Right lobe of liver (tissue), 6 donors: ENCODE measurements at regions not wholly inside any gene's neighbourhood (a gene's known extent, or its start where the extent isn't known, plus 50 kb on each side); places are given as distances from the start of the nearest gene placed in this dataset.
"Not testable (repeated sequence)": the region's sequence is repeated elsewhere in the genome, so short reads cannot be mapped to it uniquely, and the experiment has no call there.

Source experiments
- ATAC-seq, 4 donors: fragments of 200-7000 bp; cut with Tn5 transposase; one replicate each; pipeline ENCODE4 v1.9.1; 2020; ENCODE audit warnings: mild to moderate bottlenecking in 4 of 4, moderate library complexity in 4 of 4
- DNase-seq, 3 donors: peaks; one replicate each; pipeline ENCODE4 v3.0.0-alpha.2; 2020
- H3K27ac ChIP-seq, 3 donors: fragments of 200-600 bp; one replicate each; pipeline ENCODE4 v1.8.0; 2022
- H3K27me3 ChIP-seq, 2 donors: fragments of 200-600 bp; one replicate each; pipeline ENCODE4 v1.8.0; 2022
- H3K36me3 ChIP-seq, 4 donors: fragments of 200-600 bp; sonication (generic) in 1 of 4; one replicate each; pipeline versions ENCODE4 v1.5.1 to v1.8.0; 2017 to 2022; ENCODE audit warnings: control low read depth in 1 of 4
- H3K4me1 ChIP-seq, 4 donors: fragments of 200-600 bp; sonication (generic) in 1 of 4; one replicate each; pipeline versions ENCODE4 v1.5.1 to v1.8.0; 2017 to 2022; ENCODE audit warnings: control low read depth in 1 of 4
- H3K4me3 ChIP-seq, 3 donors: fragments of 200-600 bp; one replicate each; pipeline ENCODE4 v1.8.0; 2022
- H3K9me3 ChIP-seq, 4 donors: fragments of 200-600 bp; sonication (generic) in 1 of 4; one replicate each; pipeline versions ENCODE4 v1.5.1 to v1.8.0; 2017 to 2022; ENCODE audit warnings: control low read depth in 1 of 4
- POLR2A ChIP-seq: fragments of 450-650 bp; IDR thresholded peaks from one replicate; pipeline ENCODE4 v1.6.1; 2017; ENCODE audit warnings: antibody characterized with exemption, mild to moderate bottlenecking
- WGBS: methylation state at CpG from one replicate; pipeline ENCODE4 v1.1.6; 2018; ENCODE audit warnings: low coverage, low lambda C conversion rate; ENCODE audit not compliant: insufficient coverage; ENCODE audit errors: missing lambda C conversion rate; 5-methylcytosine and 5-hydroxymethylcytosine counted together
- intact Hi-C, 2 donors: fragments of 100-400 bp; cut with DNase I; formaldehyde crosslinking; loops; one replicate each; pipeline versions ENCODE4 v1.11.2 to v1.14.1; 2022
- TF ChIP-seq, protein P1 (sequence below), 4 donors: fragments of 200-600 bp in 3 of 4; fragments of 450-650 bp in 1 of 4; IDR thresholded peaks; one replicate each; pipeline versions ENCODE4 v1.5.1 to v1.8.0; 2016 to 2022; ENCODE audit warnings: antibody characterized with exemption in 4 of 4, mild to moderate bottlenecking in 2 of 4
- donor health status: DM: no; HTN: yes; CAD: no.
- donor health status: DM: no; HTN: no; CAD: no.
- donor health status: DM: no; HTN: no; CAD: no.
- donor health status: DM: no; HTN: yes; CAD: no.
- donor health status: DM: no; HTN: yes; CAD: no.

- TF ChIP-seq, protein P1, sequence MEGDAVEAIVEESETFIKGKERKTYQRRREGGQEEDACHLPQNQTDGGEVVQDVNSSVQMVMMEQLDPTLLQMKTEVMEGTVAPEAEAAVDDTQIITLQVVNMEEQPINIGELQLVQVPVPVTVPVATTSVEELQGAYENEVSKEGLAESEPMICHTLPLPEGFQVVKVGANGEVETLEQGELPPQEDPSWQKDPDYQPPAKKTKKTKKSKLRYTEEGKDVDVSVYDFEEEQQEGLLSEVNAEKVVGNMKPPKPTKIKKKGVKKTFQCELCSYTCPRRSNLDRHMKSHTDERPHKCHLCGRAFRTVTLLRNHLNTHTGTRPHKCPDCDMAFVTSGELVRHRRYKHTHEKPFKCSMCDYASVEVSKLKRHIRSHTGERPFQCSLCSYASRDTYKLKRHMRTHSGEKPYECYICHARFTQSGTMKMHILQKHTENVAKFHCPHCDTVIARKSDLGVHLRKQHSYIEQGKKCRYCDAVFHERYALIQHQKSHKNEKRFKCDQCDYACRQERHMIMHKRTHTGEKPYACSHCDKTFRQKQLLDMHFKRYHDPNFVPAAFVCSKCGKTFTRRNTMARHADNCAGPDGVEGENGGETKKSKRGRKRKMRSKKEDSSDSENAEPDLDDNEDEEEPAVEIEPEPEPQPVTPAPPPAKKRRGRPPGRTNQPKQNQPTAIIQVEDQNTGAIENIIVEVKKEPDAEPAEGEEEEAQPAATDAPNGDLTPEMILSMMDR (IDR thresholded peaks at IDR 0.05), result no peak
- no peak for TF ChIP-seq POLR2A
- H3K27ac ChIP-seq, result no peak overlapping the region
- DNase-seq, result no peak
- ATAC-seq, result peak in 1 of 4 donors; percentile 53
- no peaks in the 10 kb centered on the region for H3K36me3 ChIP-seq
- intact Hi-C loops, result no loop called here
- H3K27me3 ChIP-seq, result no peaks in the 10 kb centered on the region
- H3K4me1 ChIP-seq, result no peaks in the 10 kb centered on the region
- no peak overlapping the region for H3K4me3 ChIP-seq
- no peaks in the 10 kb centered on the region for H3K9me3 ChIP-seq
Measured at GRCh38 chr4:62622089-62622488, 1422.0 kb downstream of the ADGRL3 start.

DNA sequence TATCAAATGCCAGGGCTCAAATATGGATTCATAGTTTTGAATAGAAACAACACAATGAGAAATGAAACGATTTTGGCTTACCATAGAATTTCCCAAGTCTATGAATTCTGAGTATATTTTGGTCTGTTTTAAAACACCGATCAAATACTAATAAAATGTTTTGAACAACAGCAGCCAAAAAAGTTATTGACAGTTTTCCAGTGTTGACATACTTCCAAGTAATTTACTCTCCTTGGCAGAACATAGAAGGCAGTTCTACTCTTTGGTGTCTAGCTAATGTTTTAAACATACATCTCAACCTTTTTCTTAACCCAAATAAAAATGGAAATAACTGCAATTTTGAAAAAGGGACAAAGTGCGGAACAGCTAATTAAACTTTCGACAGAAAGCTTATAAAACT lies 1419.8 kb downstream of the ADGRL3 start:
- Histone ChIP-seq H3K4me3 (no peak overlapping the region), H3K36me3 (no peaks in the 10 kb centered on the region), H3K27ac (no peak overlapping the region), H3K27me3 (no peaks in the 10 kb centered on the region), H3K9me3 (no peaks in the 10 kb centered on the region), H3K4me1 (no peaks in the 10 kb centered on the region)
- DNase-seq (no peak), ATAC-seq (no peak)
- 51% methylated on average over 4 of the region's 4 CpGs for WGBS
- TF ChIP-seq, protein P1 (IDR thresholded peaks at IDR 0.05), result no peak
- TF ChIP-seq POLR2A, result no peak
- intact Hi-C loops, result no loop called here

DNA sequence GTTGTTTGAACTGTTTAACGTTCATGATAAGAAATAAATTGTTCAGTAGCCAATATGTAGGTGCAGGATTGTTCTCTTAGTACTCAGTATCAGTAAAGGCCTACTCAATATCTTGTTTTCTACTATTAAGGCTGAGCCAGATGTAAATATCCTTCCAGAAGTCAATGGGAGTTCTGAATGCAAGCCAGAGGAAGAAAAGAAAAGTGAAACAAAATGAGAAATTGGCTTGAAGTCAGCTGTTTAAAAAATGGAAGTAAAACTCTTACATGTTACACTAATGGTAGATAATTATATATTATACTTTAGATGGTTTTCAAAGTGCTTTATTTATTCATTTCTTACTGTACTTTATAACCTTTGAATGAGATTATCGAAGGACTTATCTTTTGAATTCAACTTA lies 1417.9 kb downstream of the ADGRL3 start:
- no peaks in the 10 kb centered on the region for H3K27me3 ChIP-seq
- WGBS, result 30% methylated on average over 2 of the region's 2 CpGs
- no peak for TF ChIP-seq POLR2A
- TF ChIP-seq, protein P1 (IDR thresholded peaks at IDR 0.05), result no peak
- no peaks in the 10 kb centered on the region for H3K4me1 ChIP-seq
- intact Hi-C loops, result no loop called here
- H3K4me3 ChIP-seq, result no peak overlapping the region
- DNase-seq (no peak), ATAC-seq (no peak)
- H3K36me3 ChIP-seq, result no peaks in the 10 kb centered on the region
- no peaks in the 10 kb centered on the region for H3K9me3 ChIP-seq
- no peak overlapping the region for H3K27ac ChIP-seq

DNA sequence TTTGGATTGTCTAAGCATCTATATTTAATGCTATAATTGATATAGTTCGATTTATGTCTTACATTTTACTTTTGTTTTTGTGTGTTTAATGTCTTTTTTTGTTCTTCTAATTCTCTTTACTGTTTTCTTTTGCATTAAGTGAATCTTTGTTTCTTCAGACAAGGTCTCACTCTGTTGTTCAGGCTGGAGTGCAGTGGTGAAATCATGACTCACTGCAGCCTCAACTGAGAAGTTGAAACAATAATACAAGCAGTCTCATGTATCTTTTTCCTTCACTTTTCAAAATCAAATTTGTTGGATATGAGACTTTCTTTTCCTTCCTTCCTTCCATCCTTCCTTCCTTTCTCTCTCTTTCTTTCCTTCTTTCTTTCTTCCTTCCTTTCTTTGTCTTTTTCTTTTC lies 1401.6 kb downstream of the ADGRL3 start:
- Histone ChIP-seq H3K27me3 (no peaks in the 10 kb centered on the region), H3K4me1 (no peaks in the 10 kb centered on the region), H3K36me3 (no peaks in the 10 kb centered on the region), H3K27ac (no peak overlapping the region), H3K9me3 (no peaks in the 10 kb centered on the region), H3K4me3 (no peak overlapping the region)
- TF ChIP-seq, protein P1 (IDR thresholded peaks at IDR 0.05), result no peak
- TF ChIP-seq POLR2A, result no peak
- intact Hi-C loops, result no loop called here
- ATAC-seq (no peak), DNase-seq (no peak)
- 0% methylated on average over 1 of the region's 1 CpG for WGBS

DNA sequence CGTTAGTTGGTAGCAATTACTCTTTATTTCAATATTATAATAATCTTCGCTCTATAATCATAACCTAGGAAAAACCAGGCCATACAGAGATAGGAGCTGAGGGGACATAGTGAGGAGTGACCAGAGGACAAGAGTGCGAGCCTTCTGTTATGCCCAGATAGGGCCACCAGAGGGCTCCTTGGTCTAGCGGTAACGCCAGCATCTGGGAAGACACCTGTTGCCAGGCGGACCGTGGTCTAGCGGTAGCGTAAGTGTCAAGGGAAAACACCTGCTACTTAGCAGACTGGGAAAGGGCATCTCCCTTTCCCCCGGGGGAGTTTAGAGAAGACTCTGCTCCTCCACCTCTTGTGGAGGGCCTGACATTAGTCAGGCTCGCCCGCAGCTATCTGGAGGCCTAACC lies 1395.1 kb downstream of the ADGRL3 start:
- H3K4me1 ChIP-seq, H3K36me3 ChIP-seq, H3K4me3 ChIP-seq, H3K27me3 ChIP-seq, H3K9me3 ChIP-seq, ATAC-seq, H3K27ac ChIP-seq, intact Hi-C loops: not testable (repeated sequence)
- TF ChIP-seq, protein P1 (IDR thresholded peaks at IDR 0.05), result peak in 3 of 4 donors; percentile 23 to 52 (median 35)
- peak in 2 of 3 donors; percentile 52 to 59 for DNase-seq
- 49% methylated on average over 4 of the region's 12 CpGs for WGBS
